MCF 10A (cell line): ENCODE measurements at regions not wholly inside any gene's neighbourhood (a gene's known extent, or its start where the extent isn't known, plus 50 kb on each side); places are given as distances from the start of the nearest gene placed in this dataset.

Experiments
- BruUV-seq: library from RNA; stranded (reverse); fragments of 400-500 nt; replicated peaks from 2 replicates; lab custom pipeline; 2021; lab: Mats Ljungman, UMichigan
- CTCF ChIA-PET: fragments of 300-600 bp; sonication (Branson Sonifier 250); formaldehyde crosslinking; extraction: SDS; loops from one replicate; lab custom pipeline; 2021; ENCODE audit warnings: antibody characterized with exemption, inconsistent platforms; lab: Yijun Ruan, JAX
- POLR2A ChIA-PET: fragments of 300-600, 350-650 bp; sonication (Branson Sonifier 250); formaldehyde crosslinking; extraction: SDS; loops from one replicate; lab custom pipeline; 2020; ENCODE audit warnings: antibody characterized with exemption, inconsistent platforms; lab: Yijun Ruan, JAX
- DNase-seq: peaks from one replicate; pipeline ENCODE4 v3.0.0-alpha.2; 2018; ENCODE audit not compliant: unreplicated experiment
- H3K27ac Mint-ChIP-seq: one replicate; pipeline ENCODE4 v1.8.0; 2022; ENCODE audit warnings: mild to moderate bottlenecking, low read depth, mixed read lengths; ENCODE audit not compliant: unreplicated experiment
- H3K27me3 Mint-ChIP-seq: one replicate; pipeline ENCODE4 v1.8.0; 2022; ENCODE audit warnings: mixed read lengths; ENCODE audit not compliant: insufficient read depth, unreplicated experiment
- H3K36me3 Mint-ChIP-seq: one replicate; pipeline ENCODE4 v1.8.0; 2022; ENCODE audit warnings: mild to moderate bottlenecking, moderate library complexity, mixed read lengths; ENCODE audit not compliant: insufficient read depth, unreplicated experiment
- H3K4me1 Mint-ChIP-seq: one replicate; pipeline ENCODE4 v1.8.0; 2022; ENCODE audit warnings: mixed read lengths; ENCODE audit not compliant: insufficient read depth, unreplicated experiment
- H3K4me3 Mint-ChIP-seq: one replicate; pipeline ENCODE4 v1.8.0; 2022; ENCODE audit warnings: mild to moderate bottlenecking, moderate library complexity, mixed read lengths; ENCODE audit not compliant: unreplicated experiment
- H3K9me3 Mint-ChIP-seq: one replicate; pipeline ENCODE4 v1.8.0; 2022; ENCODE audit warnings: mixed read lengths; ENCODE audit not compliant: unreplicated experiment
- intact Hi-C: fragments of 100-400 bp; cut with micrococcal nuclease; formaldehyde crosslinking; loops from 2 replicates; pipeline ENCODE4 v1.14.1; 2022
- TF ChIP-seq, protein P1 (sequence below): fragments of 200-600 bp; IDR thresholded peaks from one replicate; pipeline ENCODE4 v1.8.0; 2022; ENCODE audit warnings: antibody characterized with exemption, mild to moderate bottlenecking; ENCODE audit not compliant: unreplicated experiment

DNA sequence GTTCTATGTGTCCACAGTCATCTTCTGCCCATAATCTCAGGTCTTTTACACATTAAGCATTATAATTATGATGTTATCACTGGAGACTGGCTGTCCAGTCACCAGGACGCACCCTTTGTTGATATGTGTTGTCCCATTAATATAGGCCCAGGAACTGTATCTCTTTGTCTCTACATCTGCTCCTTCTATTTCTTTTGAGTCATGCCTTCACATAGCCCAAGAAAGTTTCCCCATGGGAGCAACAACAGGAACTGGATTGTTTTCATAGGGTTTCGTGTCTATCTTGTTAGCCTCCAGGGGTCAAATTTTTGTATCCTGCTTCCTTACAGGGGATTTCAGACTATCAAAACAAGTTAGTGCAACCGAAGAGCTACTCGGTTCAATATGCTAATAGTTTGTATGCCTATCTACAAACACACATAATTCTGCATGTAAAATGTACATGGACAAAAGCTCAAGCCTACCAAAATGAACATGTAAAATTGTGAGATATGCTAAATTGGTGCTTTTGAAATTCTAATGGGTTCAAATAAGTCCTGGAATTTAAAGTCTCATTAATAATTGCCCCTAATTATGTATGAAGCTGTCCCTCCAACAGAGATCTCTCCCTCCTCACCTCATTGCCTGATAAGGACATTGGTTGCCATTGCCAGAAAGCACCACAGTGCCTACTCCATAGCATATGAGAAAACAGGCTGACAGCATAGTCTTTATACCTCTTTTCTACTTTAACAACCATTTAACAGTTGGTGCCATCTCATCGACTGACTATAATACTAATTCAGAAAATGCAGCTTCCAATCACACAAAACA lies 99.8 kb upstream of the DIO2 start:
- no TSS peak for BruUV-seq
- DNase-seq: peak; percentile 3
- ChIA-PET POLR2A (no interaction called here), CTCF (interaction anchor here (1.0 kb wide), 1 partner anchor 31 kb away, joined by 3 read pairs; no protein-coding TSS in a partner anchor)
- no peak overlapping the region for H3K27ac Mint-ChIP-seq
- H3K27me3 Mint-ChIP-seq: no peaks in the 10 kb centered on the region
- H3K4me3 Mint-ChIP-seq: no peak overlapping the region
- intact Hi-C loops: no loop called here
- no peaks in the 10 kb centered on the region for H3K36me3 Mint-ChIP-seq
- TF ChIP-seq, protein P1, sequence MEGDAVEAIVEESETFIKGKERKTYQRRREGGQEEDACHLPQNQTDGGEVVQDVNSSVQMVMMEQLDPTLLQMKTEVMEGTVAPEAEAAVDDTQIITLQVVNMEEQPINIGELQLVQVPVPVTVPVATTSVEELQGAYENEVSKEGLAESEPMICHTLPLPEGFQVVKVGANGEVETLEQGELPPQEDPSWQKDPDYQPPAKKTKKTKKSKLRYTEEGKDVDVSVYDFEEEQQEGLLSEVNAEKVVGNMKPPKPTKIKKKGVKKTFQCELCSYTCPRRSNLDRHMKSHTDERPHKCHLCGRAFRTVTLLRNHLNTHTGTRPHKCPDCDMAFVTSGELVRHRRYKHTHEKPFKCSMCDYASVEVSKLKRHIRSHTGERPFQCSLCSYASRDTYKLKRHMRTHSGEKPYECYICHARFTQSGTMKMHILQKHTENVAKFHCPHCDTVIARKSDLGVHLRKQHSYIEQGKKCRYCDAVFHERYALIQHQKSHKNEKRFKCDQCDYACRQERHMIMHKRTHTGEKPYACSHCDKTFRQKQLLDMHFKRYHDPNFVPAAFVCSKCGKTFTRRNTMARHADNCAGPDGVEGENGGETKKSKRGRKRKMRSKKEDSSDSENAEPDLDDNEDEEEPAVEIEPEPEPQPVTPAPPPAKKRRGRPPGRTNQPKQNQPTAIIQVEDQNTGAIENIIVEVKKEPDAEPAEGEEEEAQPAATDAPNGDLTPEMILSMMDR: no peak
- no peaks in the 10 kb centered on the region for H3K4me1 Mint-ChIP-seq
- H3K9me3 Mint-ChIP-seq: no peaks in the 10 kb centered on the region

DNA sequence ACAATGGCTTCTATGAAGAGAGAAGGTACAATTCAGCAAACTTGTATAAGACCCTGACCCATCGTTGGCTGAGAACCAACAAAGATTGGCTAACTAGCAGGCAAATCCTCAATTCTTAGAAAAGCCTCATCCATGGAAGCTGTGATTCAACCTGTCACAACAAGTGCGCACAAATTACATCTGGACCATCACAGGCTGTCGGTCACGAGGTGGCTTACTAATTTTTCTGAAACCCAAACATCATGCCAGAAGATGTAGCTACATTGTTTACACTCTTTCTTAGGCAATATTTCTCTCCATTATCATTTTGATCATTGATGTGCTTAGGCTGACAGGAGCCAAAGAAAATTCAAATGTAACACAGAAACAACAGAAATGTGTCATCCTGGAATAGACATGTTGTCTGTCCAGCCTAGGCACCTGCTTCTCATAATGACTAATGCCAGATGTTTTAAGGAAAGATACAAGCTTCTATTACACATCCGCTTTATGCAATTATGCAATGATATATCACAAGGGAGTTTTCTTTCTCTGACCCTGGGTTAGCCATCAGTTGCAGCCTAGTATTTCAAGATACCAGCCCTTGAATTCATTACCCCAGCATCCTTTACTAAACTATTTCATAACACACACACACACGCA lies 92.9 kb upstream of the DIO2 start:
- CTCF ChIA-PET: interaction anchor here (0.6 kb wide), 2 partner anchors 76 to 282 kb away, joined by 3 to 4 read pairs; no protein-coding TSS in a partner anchor
- TF ChIP-seq, protein P1: no peak
- intact Hi-C loops: no loop called here
- peaks cover 12% of the 10 kb centered on the region for H3K4me1 Mint-ChIP-seq
- H3K27me3 Mint-ChIP-seq: no peaks in the 10 kb centered on the region
- DNase-seq: peak; percentile 65
- H3K36me3 Mint-ChIP-seq: no peaks in the 10 kb centered on the region
- no peak overlapping the region for H3K27ac Mint-ChIP-seq
- POLR2A ChIA-PET: interaction anchor here (0.8 to 1.3 kb wide), 2 partner anchors 9 to 35 kb away, joined by 3 read pairs; no protein-coding TSS in a partner anchor
- no TSS peak for BruUV-seq
- H3K4me3 Mint-ChIP-seq: no peak overlapping the region
- no peaks in the 10 kb centered on the region for H3K9me3 Mint-ChIP-seq

DNA sequence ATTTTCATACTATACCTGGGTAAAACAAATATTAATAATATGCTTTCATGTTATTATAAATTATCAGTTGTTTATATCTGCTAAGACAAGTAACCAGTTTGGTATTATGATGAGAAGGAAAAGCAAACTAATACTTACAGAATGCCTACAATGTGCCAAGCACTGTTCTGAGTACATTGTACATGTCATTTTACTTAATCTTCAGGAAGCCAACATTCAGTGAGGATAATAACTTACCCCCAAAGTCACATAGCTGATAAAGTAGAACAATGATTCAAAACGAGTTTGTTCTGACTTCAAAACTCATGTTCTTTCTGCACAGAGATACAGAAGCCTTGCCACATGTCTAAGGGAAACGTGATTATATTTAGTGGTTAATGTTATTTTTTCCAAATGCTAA lies 89.0 kb upstream of the DIO2 start:
- TF ChIP-seq, protein P1: no peak
- intact Hi-C loops: no loop called here
- H3K9me3 Mint-ChIP-seq: no peaks in the 10 kb centered on the region
- H3K27ac Mint-ChIP-seq: no peak overlapping the region
- BruUV-seq: no TSS peak
- H3K4me1 Mint-ChIP-seq: peaks cover 12% of the 10 kb centered on the region
- ChIA-PET CTCF (no interaction called here), POLR2A (no interaction called here)
- H3K36me3 Mint-ChIP-seq: no peaks in the 10 kb centered on the region
- H3K27me3 Mint-ChIP-seq: no peaks in the 10 kb centered on the region
- no peak overlapping the region for H3K4me3 Mint-ChIP-seq
- no peak for DNase-seq

DNA sequence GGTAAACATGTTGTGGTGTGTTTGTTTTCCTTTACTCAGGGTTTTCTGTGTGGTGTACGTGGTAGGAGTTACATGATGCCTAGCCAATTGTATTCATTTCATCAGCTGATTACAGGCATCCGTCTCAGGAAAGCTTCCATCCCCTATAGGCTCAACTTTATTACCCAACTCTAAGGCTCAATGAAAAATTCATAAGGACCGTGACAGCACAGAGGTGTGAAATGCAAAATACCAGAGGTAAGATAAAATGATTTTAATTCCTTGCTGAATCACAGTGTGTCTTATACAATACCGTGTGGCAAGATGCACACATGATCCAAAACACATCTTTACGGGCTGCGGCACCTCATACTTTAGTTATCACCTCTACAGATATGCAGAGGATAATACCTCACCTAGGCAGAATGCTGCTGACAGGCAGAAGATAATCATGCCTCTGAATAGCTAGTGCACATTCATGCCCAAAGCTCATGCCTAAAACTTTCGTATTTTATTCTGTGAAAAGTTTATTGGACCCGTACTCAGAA lies 87.2 kb upstream of the DIO2 start:
- TF ChIP-seq, protein P1: no peak
- ChIA-PET CTCF (no interaction called here), POLR2A (interaction anchor here (0.6 to 0.9 kb wide), 2 partner anchors 28 to 246 kb away, joined by 3 read pairs; no protein-coding TSS in a partner anchor)
- Mint-ChIP-seq H3K27me3 (no peaks in the 10 kb centered on the region), H3K36me3 (no peaks in the 10 kb centered on the region), H3K27ac (no peak overlapping the region), H3K9me3 (no peaks in the 10 kb centered on the region), H3K4me3 (no peak overlapping the region), H3K4me1 (no peaks in the 10 kb centered on the region)
- intact Hi-C loops: no loop called here
- no peak for DNase-seq
- no TSS peak for BruUV-seq
